HepG2 (cell line): ENCODE measurements at regions not wholly inside any gene's neighbourhood (a gene's known extent, or its start where the extent isn't known, plus 50 kb on each side); places are given as distances from the start of the nearest gene placed in this dataset.

ENCODE experiments used
- ASH2L ChIP-seq: fragments of 300-600, 200-600 bp; sonication (generic); IDR thresholded peaks from 2 replicates; pipeline ENCODE4 v1.7.0; 2017; ENCODE audit warnings: low read depth, mild to moderate bottlenecking, moderate library complexity, mixed read lengths, low read length; ENCODE audit not compliant: insufficient read length
- EHMT2 ChIP-seq: fragments of 200-600 bp; sonication (generic); IDR thresholded peaks from 2 replicates; pipeline ENCODE4 v1.7.0; 2017; ENCODE audit warnings: antibody characterized with exemption, low read depth, low read length, borderline replicate concordance
- ELF3 ChIP-seq: IDR thresholded peaks from 2 replicates; pipeline ENCODE4 v1.6.1; 2016; ENCODE audit warnings: missing genetic modification reagents, missing compliant biosample characterization
- GMEB1 ChIP-seq: sonication (generic); formaldehyde crosslinking; IDR thresholded peaks from 2 replicates; pipeline ENCODE4 v1.5.1; 2020; ENCODE audit warnings: missing genetic modification reagents, mild to moderate bottlenecking, borderline replicate concordance
- IKZF4 ChIP-seq: sonication (generic); formaldehyde crosslinking; IDR thresholded peaks from 2 replicates; pipeline ENCODE4 v1.5.1; 2020; ENCODE audit warnings: borderline replicate concordance, mild to moderate bottlenecking, low read depth, missing genetic modification reagents; ENCODE audit errors: not compliant biosample characterization
- MYNN ChIP-seq: sonication (generic); formaldehyde crosslinking; IDR thresholded peaks from 2 replicates; pipeline ENCODE4 v1.4.0; 2020; ENCODE audit warnings: mild to moderate bottlenecking, low read depth, missing genetic modification reagents
- PREB ChIP-seq: sonication (generic); formaldehyde crosslinking; IDR thresholded peaks from 2 replicates; pipeline ENCODE4 v1.4.0; 2020; ENCODE audit warnings: missing genetic modification reagents
- SAP130 ChIP-seq: IDR thresholded peaks from 2 replicates; pipeline ENCODE4 v1.6.1; 2016; ENCODE audit warnings: low read depth
- SRSF4 ChIP-seq: fragments of 200-400 bp; formaldehyde crosslinking; IDR thresholded peaks from one replicate; pipeline ENCODE4 v1.6.1; 2018; ENCODE audit warnings: mild to moderate bottlenecking, low read depth, low read length, moderate library complexity; ENCODE audit not compliant: poor library complexity, severe bottlenecking
- TFE3 ChIP-seq: IDR thresholded peaks from 2 replicates; pipeline ENCODE4 v1.6.1; 2016
- ZMAT3 ChIP-seq: sonication (generic); formaldehyde crosslinking; conservative IDR thresholded peaks from 2 replicates; pipeline ENCODE4 v1.7.0; 2021; ENCODE audit warnings: missing genetic modification reagents
- ZNF367 ChIP-seq: sonication (generic); formaldehyde crosslinking; IDR thresholded peaks from 2 replicates; pipeline ENCODE4 v1.4.0; 2020; ENCODE audit warnings: missing genetic modification reagents, borderline replicate concordance
- ZNF460 ChIP-seq: sonication (generic); formaldehyde crosslinking; IDR thresholded peaks from 2 replicates; pipeline ENCODE4 v1.5.1; 2020; ENCODE audit warnings: missing genetic modification reagents, mild to moderate bottlenecking, borderline replicate concordance
- ZNF552 ChIP-seq: sonication (generic); formaldehyde crosslinking; IDR thresholded peaks from 2 replicates; pipeline ENCODE4 v1.9.0; 2022; ENCODE audit warnings: missing genetic modification reagents, mild to moderate bottlenecking, borderline replicate concordance
- ZNF557 ChIP-seq: sonication (generic); formaldehyde crosslinking; IDR thresholded peaks from 2 replicates; pipeline ENCODE4 v1.4.0; 2020; ENCODE audit warnings: missing genetic modification reagents
- ZNF780A ChIP-seq: sonication (generic); formaldehyde crosslinking; IDR thresholded peaks from 2 replicates; pipeline ENCODE4 v1.8.0; 2022; ENCODE audit warnings: mild to moderate bottlenecking, missing genetic modification reagents, moderate library complexity
- ZNF83 ChIP-seq: sonication (generic); formaldehyde crosslinking; IDR thresholded peaks from 2 replicates; pipeline ENCODE4 v1.4.0; 2020; ENCODE audit warnings: missing genetic modification reagents, mild to moderate bottlenecking, borderline replicate concordance
- ZSCAN25 ChIP-seq: sonication (generic); formaldehyde crosslinking; IDR thresholded peaks from 2 replicates; pipeline ENCODE4 v1.8.0; 2022; ENCODE audit warnings: mild to moderate bottlenecking, missing genetic modification reagents
- TF ChIP-seq, protein P1 (sequence below): sonication (generic); formaldehyde crosslinking; IDR thresholded peaks from 2 replicates; pipeline ENCODE4 v1.4.0; 2020; ENCODE audit warnings: missing genetic modification reagents
- TF ChIP-seq, protein P2 (sequence below): sonication (generic); formaldehyde crosslinking; IDR thresholded peaks from 2 replicates; pipeline ENCODE4 v1.5.0; 2020; ENCODE audit warnings: mild to moderate bottlenecking, missing genetic modification reagents
- TF ChIP-seq, protein P3 (sequence below): IDR thresholded peaks from 2 replicates; pipeline ENCODE4 v1.6.1; 2016; ENCODE audit warnings: missing genetic modification reagents, missing compliant biosample characterization

GRCh38 chr6:137808836-137809315 is 58.2 kb upstream of the TNFAIP3 start (continued):
- TF ChIP-seq, protein P1, sequence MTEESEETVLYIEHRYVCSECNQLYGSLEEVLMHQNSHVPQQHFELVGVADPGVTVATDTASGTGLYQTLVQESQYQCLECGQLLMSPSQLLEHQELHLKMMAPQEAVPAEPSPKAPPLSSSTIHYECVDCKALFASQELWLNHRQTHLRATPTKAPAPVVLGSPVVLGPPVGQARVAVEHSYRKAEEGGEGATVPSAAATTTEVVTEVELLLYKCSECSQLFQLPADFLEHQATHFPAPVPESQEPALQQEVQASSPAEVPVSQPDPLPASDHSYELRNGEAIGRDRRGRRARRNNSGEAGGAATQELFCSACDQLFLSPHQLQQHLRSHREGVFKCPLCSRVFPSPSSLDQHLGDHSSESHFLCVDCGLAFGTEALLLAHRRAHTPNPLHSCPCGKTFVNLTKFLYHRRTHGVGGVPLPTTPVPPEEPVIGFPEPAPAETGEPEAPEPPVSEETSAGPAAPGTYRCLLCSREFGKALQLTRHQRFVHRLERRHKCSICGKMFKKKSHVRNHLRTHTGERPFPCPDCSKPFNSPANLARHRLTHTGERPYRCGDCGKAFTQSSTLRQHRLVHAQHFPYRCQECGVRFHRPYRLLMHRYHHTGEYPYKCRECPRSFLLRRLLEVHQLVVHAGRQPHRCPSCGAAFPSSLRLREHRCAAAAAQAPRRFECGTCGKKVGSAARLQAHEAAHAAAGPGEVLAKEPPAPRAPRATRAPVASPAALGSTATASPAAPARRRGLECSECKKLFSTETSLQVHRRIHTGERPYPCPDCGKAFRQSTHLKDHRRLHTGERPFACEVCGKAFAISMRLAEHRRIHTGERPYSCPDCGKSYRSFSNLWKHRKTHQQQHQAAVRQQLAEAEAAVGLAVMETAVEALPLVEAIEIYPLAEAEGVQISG (CRISPR knock-in tag) = peak; percentile 56; the same call in 1 of the 2 replicates
- TF ChIP-seq ZNF83 (CRISPR knock-in tag) (no peak), IKZF4 (CRISPR knock-in tag) (no peak), TFE3 (CRISPR knock-in tag) (peak; percentile 49; the same call in 1 of the 2 replicates), SAP130 (CRISPR knock-in tag) (peak; percentile 73), ZNF557 (no peak), ZNF552 (CRISPR knock-in tag) (no peak; the same call in 1 of the 2 replicates), ASH2L (peak; percentile 65), GMEB1 (CRISPR knock-in tag) (peak; percentile 59), PREB (CRISPR knock-in tag) (no peak), MYNN (CRISPR knock-in tag) (no peak), ZNF780A (CRISPR knock-in tag) (no peak), ZMAT3 (CRISPR knock-in tag) (peak; percentile 58), ELF3 (peak; percentile 77), EHMT2 (no peak), ZSCAN25 (peak; percentile 75; the same call in 1 of the 2 replicates), ZNF367 (no peak), ZNF460 (CRISPR knock-in tag) (no peak), SRSF4 (no peak)
- TF ChIP-seq, protein P2, sequence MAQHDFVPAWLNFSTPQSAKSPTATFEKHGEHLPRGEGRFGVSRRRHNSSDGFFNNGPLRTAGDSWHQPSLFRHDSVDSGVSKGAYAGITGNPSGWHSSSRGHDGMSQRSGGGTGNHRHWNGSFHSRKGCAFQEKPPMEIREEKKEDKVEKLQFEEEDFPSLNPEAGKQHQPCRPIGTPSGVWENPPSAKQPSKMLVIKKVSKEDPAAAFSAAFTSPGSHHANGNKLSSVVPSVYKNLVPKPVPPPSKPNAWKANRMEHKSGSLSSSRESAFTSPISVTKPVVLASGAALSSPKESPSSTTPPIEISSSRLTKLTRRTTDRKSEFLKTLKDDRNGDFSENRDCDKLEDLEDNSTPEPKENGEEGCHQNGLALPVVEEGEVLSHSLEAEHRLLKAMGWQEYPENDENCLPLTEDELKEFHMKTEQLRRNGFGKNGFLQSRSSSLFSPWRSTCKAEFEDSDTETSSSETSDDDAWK = no peak
- TF ChIP-seq, protein P3, sequence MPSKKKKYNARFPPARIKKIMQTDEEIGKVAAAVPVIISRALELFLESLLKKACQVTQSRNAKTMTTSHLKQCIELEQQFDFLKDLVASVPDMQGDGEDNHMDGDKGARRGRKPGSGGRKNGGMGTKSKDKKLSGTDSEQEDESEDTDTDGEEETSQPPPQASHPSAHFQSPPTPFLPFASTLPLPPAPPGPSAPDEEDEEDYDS (CRISPR knock-in tag) = peak; percentile 25; the same call in 1 of the 2 replicates
